NCI-H2081 treated with DMSO at 0.1 percent for 48 hours (cell line): ENCODE measurements at regions not wholly inside any gene's neighbourhood (a gene's known extent, or its start where the extent isn't known, plus 50 kb on each side); places are given as distances from the start of the nearest gene placed in this dataset.
"Not testable (repeated sequence)": the region's sequence is repeated elsewhere in the genome, so short reads cannot be mapped to it uniquely, and the experiment has no call there.

Experiments
- DNase-seq: peaks from one replicate; lab custom pipeline; 2025; lab: John Stamatoyannopoulos, UW

DNA sequence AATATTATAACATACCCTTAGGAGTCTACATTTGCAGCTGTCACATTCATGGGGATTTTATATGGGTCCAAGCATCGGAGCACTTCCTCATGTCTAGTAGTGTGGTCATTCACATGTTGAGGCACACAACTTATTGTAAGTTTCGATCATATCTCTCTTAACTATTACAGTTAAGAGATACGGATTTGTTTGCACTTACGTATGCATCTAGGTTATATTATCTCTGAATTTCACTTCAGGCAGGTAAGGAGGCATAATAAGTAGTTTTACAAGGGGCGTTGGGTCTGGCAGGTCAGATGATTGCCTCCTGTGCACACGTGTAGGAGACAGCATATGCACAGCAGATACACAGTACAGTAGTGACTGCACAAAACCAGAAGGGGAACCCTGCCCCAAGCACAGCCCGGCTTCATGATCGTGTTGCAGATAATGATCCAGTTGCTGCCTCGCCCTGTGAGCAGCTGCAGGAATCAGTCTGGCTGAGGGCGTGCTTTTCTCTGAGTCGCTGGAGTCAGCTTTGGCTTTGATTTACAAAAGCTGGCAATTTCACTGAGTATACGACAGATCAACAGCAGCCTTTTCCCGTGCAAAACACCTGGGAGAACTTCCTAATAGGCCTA lies 302.9 kb upstream of the GATB start:
- peak; percentile 71 for DNase-seq

GRCh38 chr4:152062936-152063620 lies 302.3 kb upstream of the GATB start:
- no peak for DNase-seq

GRCh38 chr4:152054731-152055130 lies 293.9 kb upstream of the GATB start:
- no peak for DNase-seq

DNA sequence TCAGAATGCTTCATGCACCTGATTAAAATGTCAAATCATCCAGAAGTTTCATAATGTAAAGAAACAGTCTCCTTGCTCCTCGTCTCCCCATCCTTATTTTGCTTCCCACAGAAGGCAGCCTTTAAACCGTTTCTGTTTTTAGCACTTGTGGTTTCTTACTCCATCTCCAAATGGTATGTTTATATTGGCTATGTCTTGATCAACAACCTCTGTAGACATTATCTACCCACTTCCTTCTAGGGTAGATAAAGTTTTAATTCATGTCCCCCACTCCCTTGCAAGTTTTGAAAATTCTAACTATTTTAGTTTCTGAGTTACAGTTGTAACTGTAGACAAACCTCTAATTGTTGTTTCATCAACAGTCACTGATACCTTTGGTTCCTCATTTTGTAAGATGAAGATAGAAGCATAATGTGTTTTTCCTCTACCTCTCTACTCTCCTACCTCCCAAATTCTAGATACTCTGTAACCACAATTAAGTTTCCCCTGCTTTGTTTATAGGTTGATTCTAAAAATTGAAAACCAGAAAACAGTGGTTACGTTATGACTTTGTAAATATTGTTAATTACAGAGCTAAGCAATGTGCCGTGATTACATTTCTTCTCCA lies 291.7 kb upstream of the GATB start:
- no peak for DNase-seq

- not testable (repeated sequence) for DNase-seq
Measured at GRCh38 chr4:152051332-152051731, 290.5 kb upstream of the GATB start.

GRCh38 chr4:152050106-152050505 lies 289.3 kb upstream of the GATB start:
- DNase-seq = no peak

- DNase-seq = no peak
Measured at GRCh38 chr4:152047451-152047850, 286.6 kb upstream of the GATB start.

DNA sequence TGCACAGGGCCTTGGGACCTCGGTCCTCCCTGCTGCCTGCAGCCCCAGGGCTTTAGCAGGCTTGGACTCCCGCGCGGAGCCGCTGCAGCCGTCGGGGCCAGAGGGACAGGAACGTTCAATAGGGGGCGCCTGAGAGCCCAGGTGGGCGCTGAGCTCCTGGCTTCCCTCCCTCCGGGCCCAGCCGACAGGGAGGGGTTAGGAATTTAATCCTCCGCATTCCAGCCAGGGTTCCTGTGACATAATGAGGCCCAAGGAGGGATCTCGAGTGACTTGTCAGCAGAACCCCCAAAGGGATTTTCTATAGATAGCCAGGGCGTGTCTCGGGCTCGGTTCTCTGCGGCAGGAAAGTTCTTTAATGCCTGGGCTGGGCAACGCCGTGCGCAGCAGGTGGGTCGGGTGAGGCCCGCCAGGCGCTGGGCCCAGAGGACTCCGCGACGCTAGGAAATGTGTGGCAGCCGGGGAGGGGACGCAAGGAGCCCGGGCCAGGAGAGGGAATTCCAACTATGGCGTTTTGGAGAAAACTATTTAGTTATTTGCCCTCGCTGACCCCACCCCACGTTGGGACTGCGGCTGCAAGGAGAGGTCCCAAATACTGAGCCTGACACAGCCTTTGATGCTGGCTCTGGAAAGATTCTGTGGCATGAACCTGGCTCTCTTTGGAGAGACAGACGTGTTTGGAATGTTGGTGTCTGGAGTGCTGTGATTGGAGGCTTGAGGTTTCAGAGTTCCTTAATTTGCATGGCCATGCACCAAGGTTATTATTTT lies 285.2 kb upstream of the GATB start:
- DNase-seq = no peak

GRCh38 chr4:152045449-152045806 lies 284.6 kb upstream of the GATB start:
- no peak for DNase-seq

DNA sequence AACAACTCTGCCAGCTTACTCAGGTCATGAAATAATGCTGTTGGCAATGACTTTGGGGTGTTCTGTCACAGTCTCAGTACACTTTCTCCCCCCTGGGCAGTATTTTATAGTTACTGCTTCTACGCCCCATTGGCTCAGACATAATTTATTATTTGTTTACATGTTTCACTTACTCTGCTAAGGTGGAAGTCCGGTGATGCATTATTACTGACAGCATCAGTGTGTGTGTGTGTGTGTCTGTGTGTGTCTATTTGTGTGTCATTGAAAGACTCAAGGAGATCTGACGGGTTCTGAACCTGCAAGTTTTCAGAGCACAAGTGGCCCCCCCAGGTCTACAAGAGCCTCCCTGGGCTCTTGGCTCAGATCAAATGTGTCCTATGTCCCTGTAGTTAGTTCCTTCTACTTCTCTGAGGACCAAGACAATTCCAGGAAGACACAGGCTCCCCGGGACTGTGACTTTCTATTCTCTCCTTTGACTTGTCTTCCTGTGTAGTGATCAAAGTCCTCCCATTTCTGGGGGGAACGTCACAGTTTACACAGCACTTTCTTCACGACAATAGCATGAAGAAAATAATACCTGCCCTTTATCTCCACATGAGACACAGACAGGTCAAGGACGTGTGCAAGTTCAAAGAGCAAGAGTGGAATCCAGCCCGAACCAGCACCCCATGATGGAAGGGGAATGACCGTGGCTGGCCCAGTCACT lies 283.7 kb upstream of the GATB start:
- DNase-seq = no peak

DNA sequence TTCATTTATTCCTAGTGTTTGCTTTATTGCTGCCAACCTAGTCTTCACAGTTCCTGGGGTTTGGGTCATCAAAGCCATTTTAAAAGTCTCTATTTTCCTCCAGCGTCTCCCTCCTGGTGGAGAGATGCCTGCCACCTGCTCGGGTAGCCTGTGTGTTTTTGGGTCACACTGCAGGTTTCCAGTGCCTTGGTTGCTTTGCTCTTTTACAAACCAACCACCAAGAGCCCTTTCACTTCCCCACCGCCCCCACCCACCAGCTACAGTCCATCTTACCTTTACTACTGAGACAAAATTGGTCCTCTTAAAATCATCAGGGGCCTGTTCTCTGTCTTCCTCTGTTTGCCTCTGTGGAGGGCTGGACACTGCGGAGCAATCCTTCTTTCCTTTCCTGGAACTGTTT lies 280.5 kb upstream of the GATB start:
- DNase-seq = no peak

DNA sequence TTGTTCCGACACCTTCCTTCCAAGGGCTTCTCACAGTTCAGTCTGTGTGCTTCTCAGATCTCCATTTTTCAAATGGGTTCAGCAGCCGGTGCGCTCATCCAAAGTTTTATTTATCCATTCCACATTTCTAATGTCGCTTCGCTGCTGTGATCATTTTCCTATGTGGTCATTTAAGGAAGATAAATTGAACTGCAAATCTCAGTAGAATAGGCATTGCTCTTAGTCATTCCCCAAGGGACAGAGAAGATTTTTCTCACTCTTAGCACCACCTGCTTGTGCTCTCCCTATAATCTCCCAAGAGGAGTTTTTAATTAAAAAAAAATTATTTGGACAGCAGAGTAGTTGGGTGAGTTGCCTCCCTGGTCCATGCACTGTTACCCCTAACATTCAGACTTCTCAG lies 278.9 kb upstream of the GATB start:
- no peak for DNase-seq

DNA sequence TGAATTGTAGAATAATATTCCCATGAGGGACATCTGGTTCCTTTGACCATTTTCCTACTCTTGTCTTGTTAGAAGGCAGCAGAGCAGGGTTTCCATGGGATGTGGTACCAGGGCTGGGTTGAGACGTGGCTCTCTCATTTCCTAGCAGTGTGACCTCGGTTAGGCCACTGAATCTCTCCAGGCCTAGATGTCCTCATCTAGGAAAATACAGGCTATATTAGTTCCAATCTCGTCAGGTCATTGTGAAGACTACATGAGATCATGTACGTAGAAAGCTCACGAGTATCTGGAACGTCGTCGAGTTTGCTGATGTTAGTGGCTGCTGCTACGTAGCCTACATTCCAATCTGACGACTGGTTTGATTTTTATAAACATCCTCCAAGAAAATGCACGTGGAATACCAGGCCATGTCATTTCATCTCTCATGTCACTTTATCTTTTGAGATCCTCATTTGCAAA lies 278.2 kb upstream of the GATB start:
- no peak for DNase-seq

GRCh38 chr4:152038238-152038637 lies 277.4 kb upstream of the GATB start:
- DNase-seq = no peak

DNA sequence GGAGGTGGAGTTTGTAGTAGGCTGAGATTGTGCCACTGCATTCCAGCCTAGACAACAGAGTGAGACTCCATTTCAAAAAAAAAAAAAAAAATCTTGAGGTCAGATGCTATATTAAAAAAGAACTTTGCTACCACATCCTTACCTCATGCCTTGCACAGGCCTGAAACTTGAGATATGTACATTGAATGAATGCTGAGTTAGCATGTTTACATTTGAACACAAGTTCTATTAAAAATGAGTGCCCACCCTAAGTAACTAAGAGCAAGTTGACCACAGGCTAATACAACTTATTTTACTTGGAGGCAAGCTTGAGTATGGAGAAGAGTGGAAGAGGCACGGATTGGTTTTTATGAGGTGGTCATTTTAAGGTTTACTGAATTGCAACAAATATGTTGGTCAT lies 276.6 kb upstream of the GATB start:
- DNase-seq = no peak

DNA sequence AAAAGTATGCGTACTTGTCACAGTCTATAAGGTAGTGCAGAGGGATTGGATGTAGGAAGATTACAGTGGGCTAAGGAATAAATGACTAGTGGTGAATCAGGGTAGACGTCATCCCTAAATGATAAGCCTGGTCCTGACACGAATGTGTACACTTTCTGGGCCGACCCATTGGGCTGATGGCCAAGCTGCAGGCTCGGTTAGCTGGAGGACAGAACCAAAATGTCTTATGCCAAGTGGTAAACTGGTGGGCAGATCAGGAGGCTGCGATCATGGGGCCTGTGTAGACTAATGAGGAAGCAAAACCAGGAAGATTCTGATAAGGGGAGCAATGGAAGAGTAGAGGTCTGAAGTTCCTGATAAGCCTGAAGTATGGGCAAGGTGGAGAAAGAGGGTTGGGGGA lies 272.8 kb upstream of the GATB start:
- no peak for DNase-seq

DNA sequence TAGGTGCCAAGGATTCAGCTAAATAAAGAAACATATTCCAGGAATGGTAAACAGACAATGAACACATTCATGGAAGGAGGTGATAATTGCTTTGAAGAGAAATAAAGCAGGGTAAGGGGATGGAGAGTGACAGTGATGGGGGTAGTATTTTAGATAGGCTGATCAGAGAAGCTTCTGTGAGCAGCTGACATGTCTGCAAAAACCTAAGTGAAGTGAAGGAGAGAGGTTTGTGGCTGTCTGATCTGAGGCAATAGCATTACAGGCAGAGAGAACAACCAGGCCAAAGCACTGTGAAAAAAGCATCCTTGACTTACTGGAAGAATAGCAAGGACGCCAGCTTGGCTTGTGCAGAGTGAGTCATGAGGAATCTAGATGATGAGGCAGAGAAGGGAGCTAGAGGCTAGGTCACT lies 271.9 kb upstream of the GATB start:
- DNase-seq = no peak

GRCh38 chr4:152029631-152030030 lies 268.8 kb upstream of the GATB start:
- DNase-seq = no peak

GRCh38 chr4:152028131-152028530 lies 267.3 kb upstream of the GATB start:
- DNase-seq = no peak

GRCh38 chr4:152024881-152025280 lies 264.1 kb upstream of the GATB start:
- DNase-seq = no peak

DNA sequence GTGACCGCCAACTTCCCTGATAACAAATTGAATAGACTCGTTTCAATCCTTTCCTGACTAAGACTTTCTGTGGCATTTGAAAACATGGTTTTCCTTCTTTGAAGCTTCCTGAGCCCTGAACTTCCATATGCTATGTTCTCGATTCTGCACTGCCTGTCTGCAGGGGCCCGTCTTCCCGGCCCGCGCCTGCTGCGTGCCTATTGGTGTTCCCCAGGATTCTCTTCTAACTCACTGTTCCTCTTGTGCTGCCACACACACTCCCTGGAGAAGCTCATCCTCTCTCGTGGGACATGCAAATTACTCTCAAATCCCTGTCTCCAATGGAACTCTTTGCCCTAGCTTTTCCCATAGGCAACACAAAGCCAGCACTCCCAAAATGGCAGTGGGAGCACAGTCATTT lies 262.9 kb upstream of the GATB start:
- no peak for DNase-seq

DNA sequence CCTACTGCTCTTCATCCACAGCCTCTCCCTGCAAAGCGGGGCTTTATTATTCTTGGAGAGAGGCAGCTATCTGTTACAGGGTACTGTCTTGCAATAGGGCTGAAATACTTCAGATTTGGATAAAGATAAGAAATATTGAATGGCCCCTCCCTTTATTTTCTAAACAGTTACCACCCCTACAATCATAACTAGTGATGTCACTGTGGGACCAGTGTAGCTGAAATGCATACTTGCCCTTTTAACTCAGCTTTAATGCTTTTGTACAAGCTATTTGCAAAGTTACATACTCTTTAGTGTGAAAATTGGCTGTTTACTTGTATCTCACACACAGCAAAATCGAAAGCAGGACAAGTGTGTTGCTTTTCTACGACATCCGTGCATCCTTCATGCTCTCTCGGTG lies 261.7 kb upstream of the GATB start:
- DNase-seq = no peak
